Erythroblast (primary cell): ENCODE measurements at regions not wholly inside any gene's neighbourhood (a gene's known extent, or its start where the extent isn't known, plus 50 kb on each side); places are given as distances from the start of the nearest gene placed in this dataset.

Experiments
- GATA1 ChIP-seq: IDR thresholded peaks from 2 replicates; pipeline ENCODE4 v1.6.1; 2011; ENCODE audit warnings: low read depth, mild to moderate bottlenecking, control low read depth, low read length, moderate library complexity
- POLR2A ChIP-seq: IDR thresholded peaks from 2 replicates; pipeline ENCODE4 v1.6.1; 2011; ENCODE audit warnings: mild to moderate bottlenecking, low read length

- TF ChIP-seq POLR2A (no peak), GATA1 (no peak)
Observed at GRCh38 chr3:160057331-160057730, 68.7 kb downstream of the IL12A start.
